Spleen (tissue), 11 donors: ENCODE measurements at regions not wholly inside any gene's neighbourhood (a gene's known extent, or its start where the extent isn't known, plus 50 kb on each side); places are given as distances from the start of the nearest gene placed in this dataset.
A peak's percentile ranks its signal among the peaks of the same experiment; 100 is the strongest.

Source experiments
- DNase-seq: peaks from one replicate; pipeline ENCODE4 v3.0.0-alpha.2; 2020
- H3K27ac ChIP-seq, 8 donors: fragments of 200-600 bp; sonication (generic) in 7 of 8; 1 replicate in 4 of 8; 2 replicates in 4 of 8; pipeline versions ENCODE4 v1.5.0 to v1.8.0; 2016 to 2021; ENCODE audit warnings: inconsistent platforms in 4 of 8, mild to moderate bottlenecking in 4 of 8, moderate library complexity in 1 of 8
- H3K27me3 ChIP-seq, 7 donors: fragments of 200-600 bp; sonication (generic) in 6 of 7; replicated peaks in 1 of 7; 1 replicate in 4 of 7; 2 replicates in 3 of 7; pipeline versions ENCODE4 v1.5.0 to v1.8.0; 2016 to 2021; ENCODE audit warnings: inconsistent platforms in 3 of 7, mild to moderate bottlenecking in 1 of 7
- H3K36me3 ChIP-seq, 6 donors: fragments of 200-600 bp; sonication (generic) in 5 of 6; 1 replicate in 4 of 6; 2 replicates in 2 of 6; pipeline versions ENCODE4 v1.5.0 to v1.8.0; 2016 to 2021; ENCODE audit warnings: inconsistent platforms in 2 of 6
- H3K4me1 ChIP-seq, 6 donors: fragments of 200-600 bp; sonication (generic) in 5 of 6; 1 replicate in 3 of 6; 2 replicates in 3 of 6; pipeline versions ENCODE4 v1.5.0 to v1.8.0; 2016 to 2021; ENCODE audit warnings: inconsistent platforms in 3 of 6
- H3K4me3 ChIP-seq, 8 donors: fragments of 200-600 bp; sonication (generic) in 7 of 8; 1 replicate in 4 of 8; 2 replicates in 4 of 8; pipeline versions ENCODE4 v1.5.0 to v1.8.0; 2016 to 2021; ENCODE audit warnings: inconsistent platforms in 4 of 8, mild to moderate bottlenecking in 4 of 8, moderate library complexity in 2 of 8
- H3K9me3 ChIP-seq, 8 donors: fragments of 200-600 bp; sonication (generic) in 7 of 8; 1 replicate in 4 of 8; 2 replicates in 4 of 8; pipeline versions ENCODE4 v1.5.0 to v1.8.0; 2016 to 2021; ENCODE audit warnings: inconsistent platforms in 4 of 8
- POLR2A ChIP-seq, 3 donors: fragments of 450-650 bp; IDR thresholded peaks; one replicate each; pipeline ENCODE4 v1.5.1; 2017; ENCODE audit warnings: antibody characterized with exemption in 3 of 3, mild to moderate bottlenecking in 1 of 3
- POLR2AphosphoS5 ChIP-seq, 3 donors: sonication (generic); formaldehyde crosslinking; IDR thresholded peaks; one replicate each; pipeline ENCODE4 v1.5.1; 2017; ENCODE audit warnings: antibody characterized with exemption in 3 of 3
- WGBS, 5 donors: extraction: QIAGEN DNeasy Blood & Tissue Kit in 3 of 5; methylation state at CpG; one replicate each; pipeline versions ENCODE4 v1.1.5 to v1.1.7; 2013 to 2018; 5-methylcytosine and 5-hydroxymethylcytosine counted together
- intact Hi-C: fragments of 100-400 bp; cut with DNase I; formaldehyde crosslinking; loops from one replicate; pipeline ENCODE4 v1.15.0; 2023; ENCODE audit warnings: low total_unique reads
- TF ChIP-seq, protein P1 (sequence below), 11 experiments: fragments of 200-600 bp in 7 of 11; fragments of 450-650 bp in 4 of 11; sonication (generic) in 4 of 11; IDR thresholded peaks in 8 of 11; conservative IDR thresholded peaks in 3 of 11; 1 replicate in 7 of 11; 2 replicates in 4 of 11; pipeline versions ENCODE4 v1.4.0 to v1.8.0; 2016 to 2021; ENCODE audit warnings: antibody characterized with exemption in 11 of 11, inconsistent platforms in 4 of 11, mild to moderate bottlenecking in 1 of 11
- donor health status: healthy with polysubstance abuse.
- donor health status: DM: no; HTN: no; CAD: no; lungs with moderate emphysema.
- donor health status: DM: no; HTN: no; CAD: no.
- donor health status: Bipolar disorder and iron deficiency.
- donor health status: healthy.
- donor health status: DM: no; HTN: no; CAD: no.
- donor health status: DM: yes; HTN: yes; CAD: no.

DNA sequence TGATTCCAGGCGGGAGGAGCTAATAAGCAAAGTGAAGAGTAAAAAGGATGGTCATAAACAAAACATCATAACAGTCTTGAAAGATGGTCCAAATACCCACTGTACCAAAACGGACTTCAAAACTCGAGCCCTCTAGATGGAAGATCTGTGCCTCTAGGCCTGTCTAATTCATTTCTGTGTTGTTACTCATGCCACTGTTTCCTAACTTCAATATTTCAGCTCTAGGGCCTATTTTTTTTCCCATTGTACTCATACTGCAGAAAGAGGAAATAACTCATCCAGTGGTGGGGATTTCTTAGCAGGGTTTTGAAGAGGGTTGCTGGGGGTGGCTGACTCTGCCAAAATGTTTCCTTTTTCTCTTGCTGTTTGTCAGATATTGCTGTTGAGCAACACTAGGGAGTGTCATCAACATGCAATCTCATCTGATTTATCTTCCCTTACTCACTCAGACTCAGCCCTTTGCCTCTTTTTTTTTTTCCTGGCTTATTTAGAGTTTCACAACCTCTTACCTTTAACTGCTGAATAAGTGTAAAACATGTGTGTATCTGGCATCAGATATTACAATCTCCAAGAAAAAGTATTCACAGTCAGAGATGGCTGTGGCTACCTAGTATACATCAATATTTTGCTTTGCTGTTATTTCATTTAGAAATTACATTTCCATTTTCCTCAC is 189.6 kb downstream of the DUSP6 start:
- Histone ChIP-seq H3K27me3 (no peaks in the 10 kb centered on the region), H3K36me3 (no peaks in the 10 kb centered on the region), H3K4me3 (peak overlapping the region in 1 of 8 donors; percentile 50), H3K4me1 (peaks cover 39 to 95% (median 79%) of the 10 kb centered on the region in 6 donors), H3K27ac (peak overlapping the region; percentile 36 to 92 (median 89)), H3K9me3 (no peaks in the 10 kb centered on the region)
- TF ChIP-seq, protein P1, sequence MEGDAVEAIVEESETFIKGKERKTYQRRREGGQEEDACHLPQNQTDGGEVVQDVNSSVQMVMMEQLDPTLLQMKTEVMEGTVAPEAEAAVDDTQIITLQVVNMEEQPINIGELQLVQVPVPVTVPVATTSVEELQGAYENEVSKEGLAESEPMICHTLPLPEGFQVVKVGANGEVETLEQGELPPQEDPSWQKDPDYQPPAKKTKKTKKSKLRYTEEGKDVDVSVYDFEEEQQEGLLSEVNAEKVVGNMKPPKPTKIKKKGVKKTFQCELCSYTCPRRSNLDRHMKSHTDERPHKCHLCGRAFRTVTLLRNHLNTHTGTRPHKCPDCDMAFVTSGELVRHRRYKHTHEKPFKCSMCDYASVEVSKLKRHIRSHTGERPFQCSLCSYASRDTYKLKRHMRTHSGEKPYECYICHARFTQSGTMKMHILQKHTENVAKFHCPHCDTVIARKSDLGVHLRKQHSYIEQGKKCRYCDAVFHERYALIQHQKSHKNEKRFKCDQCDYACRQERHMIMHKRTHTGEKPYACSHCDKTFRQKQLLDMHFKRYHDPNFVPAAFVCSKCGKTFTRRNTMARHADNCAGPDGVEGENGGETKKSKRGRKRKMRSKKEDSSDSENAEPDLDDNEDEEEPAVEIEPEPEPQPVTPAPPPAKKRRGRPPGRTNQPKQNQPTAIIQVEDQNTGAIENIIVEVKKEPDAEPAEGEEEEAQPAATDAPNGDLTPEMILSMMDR (IDR thresholded peaks at IDR 0.05 in 8 of 11, conservative IDR thresholded peaks at IDR 0.05 in 3 of 11), result no peak
- TF ChIP-seq POLR2AphosphoS5 (IDR thresholded peaks at IDR 0.05), result peak in 1 of 3 donors; percentile 81
- intact Hi-C loops, result loop anchor here (10.0 kb wide), 1 partner anchor 62 kb away; no protein-coding TSS in a partner anchor
- 26 to 40% (median 29%) methylated on average over 3 of the region's 3 CpGs for WGBS, 5 donors
- no peak for DNase-seq

DNA sequence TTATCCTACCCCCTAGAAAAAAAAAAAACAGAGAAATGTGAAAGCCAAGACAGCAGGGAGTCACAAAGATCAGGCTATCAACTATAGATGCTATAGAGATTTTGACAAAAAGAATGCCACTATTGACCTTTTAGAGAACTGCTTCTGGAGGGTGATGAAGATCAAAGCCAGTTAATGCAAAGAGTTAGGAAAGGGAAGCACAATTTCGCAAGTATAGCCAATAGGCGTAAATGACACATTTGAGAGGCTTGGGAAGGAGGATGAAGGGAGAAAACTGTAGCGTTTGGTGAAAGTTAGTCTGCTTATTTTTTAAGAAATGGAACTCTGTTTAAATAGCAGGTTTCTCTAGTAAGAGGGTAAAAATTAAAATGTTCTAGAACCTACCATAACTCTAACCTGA is 190.7 kb downstream of the DUSP6 start:
- intact Hi-C loops, result loop anchor here (10.0 kb wide), 1 partner anchor 63 kb away; no protein-coding TSS in a partner anchor
- peak overlapping the region; percentile 7 to 92 (median 89) for H3K27ac ChIP-seq
- peak overlapping the region in 1 of 8 donors; percentile 50 for H3K4me3 ChIP-seq
- no peak for TF ChIP-seq POLR2AphosphoS5 (IDR thresholded peaks at IDR 0.05)
- no peak for TF ChIP-seq POLR2A (IDR thresholded peaks at IDR 0.05)
- TF ChIP-seq, protein P1 (IDR thresholded peaks at IDR 0.05 in 8 of 11, conservative IDR thresholded peaks at IDR 0.05 in 3 of 11), result no peak
- H3K9me3 ChIP-seq, result no peaks in the 10 kb centered on the region
- H3K27me3 ChIP-seq, result no peaks in the 10 kb centered on the region
- WGBS, 5 donors, result 55 to 83% (median 74%) methylated on average over 3 of the region's 3 CpGs
- peaks cover 46 to 95% (median 81%) of the 10 kb centered on the region in 6 donors for H3K4me1 ChIP-seq
- DNase-seq, result no peak
- H3K36me3 ChIP-seq, result no peaks in the 10 kb centered on the region

DNA sequence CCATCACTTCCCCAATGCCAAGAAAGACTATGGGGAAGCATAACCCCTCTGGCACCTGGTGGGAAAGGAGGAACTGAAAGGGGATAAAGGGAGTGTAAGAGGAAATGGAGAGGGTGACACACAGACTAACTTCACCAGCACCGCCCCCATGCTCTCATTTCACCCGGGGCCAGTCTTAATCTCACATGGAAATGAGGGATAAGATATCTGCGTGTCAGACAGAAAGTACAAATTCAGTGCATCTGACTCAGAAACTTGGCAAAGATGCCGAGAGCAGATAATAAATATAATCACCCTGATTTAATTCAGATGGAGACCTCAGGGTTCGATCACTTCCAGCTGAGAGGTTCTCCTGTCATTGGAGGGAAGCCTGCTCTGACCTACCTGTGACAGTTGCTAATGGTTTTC is 191.6 kb downstream of the DUSP6 start:
- Histone ChIP-seq H3K9me3 (no peaks in the 10 kb centered on the region), H3K4me1 (peaks cover 50 to 95% (median 82%) of the 10 kb centered on the region in 6 donors), H3K27me3 (no peaks in the 10 kb centered on the region), H3K4me3 (peak overlapping the region in 1 of 8 donors; percentile 28), H3K36me3 (no peaks in the 10 kb centered on the region), H3K27ac (peak overlapping the region in 7 of 8 donors; percentile 79 to 92 (median 90))
- 23 to 41% (median 29%) methylated on average over 5 of the region's 5 CpGs for WGBS, 5 donors
- DNase-seq, result peak; percentile 69
- no peak for TF ChIP-seq POLR2A (IDR thresholded peaks at IDR 0.05)
- peak in 1 of 3 donors; percentile 42 for TF ChIP-seq POLR2AphosphoS5 (IDR thresholded peaks at IDR 0.05)
- TF ChIP-seq, protein P1 (IDR thresholded peaks at IDR 0.05 in 8 of 11, conservative IDR thresholded peaks at IDR 0.05 in 3 of 11), result no peak
- intact Hi-C loops, result loop anchor here (10.0 kb wide), 1 partner anchor 64 kb away; no protein-coding TSS in a partner anchor

DNA sequence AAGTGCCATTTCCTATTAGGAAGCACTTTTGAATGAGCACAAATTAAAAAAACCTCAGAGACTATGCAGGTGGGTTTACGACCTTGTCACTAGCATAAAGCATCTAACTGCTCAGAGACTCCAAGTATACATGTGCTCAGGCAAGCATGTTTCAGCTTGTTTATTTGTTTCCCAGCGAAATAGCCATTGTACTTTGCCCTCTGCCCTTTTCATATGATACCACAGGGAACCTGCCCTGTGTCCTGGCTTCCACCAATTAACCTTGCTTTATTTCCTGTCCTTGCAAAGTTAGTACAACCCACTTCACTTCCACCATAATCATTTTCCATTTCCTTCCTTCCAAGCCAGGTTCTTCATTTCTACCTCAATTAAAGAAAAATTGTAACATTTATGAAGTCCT is 194.9 kb downstream of the DUSP6 start:
- Histone ChIP-seq H3K36me3 (no peaks in the 10 kb centered on the region), H3K27ac (peak overlapping the region; percentile 8 to 90 (median 80)), H3K27me3 (no peaks in the 10 kb centered on the region), H3K4me1 (peaks cover 34 to 76% (median 57%) of the 10 kb centered on the region in 6 donors), H3K4me3 (peak overlapping the region in 1 of 8 donors; percentile 8), H3K9me3 (no peaks in the 10 kb centered on the region)
- TF ChIP-seq, protein P1 (IDR thresholded peaks at IDR 0.05 in 8 of 11, conservative IDR thresholded peaks at IDR 0.05 in 3 of 11), result no peak
- TF ChIP-seq POLR2AphosphoS5 (IDR thresholded peaks at IDR 0.05) (no peak), POLR2A (IDR thresholded peaks at IDR 0.05) (no peak)
- intact Hi-C loops, result loop anchor here (5.0 kb wide), 1 partner anchor 185 kb away; no protein-coding TSS in a partner anchor
- 44 to 61% (median 56%) methylated on average over 2 of the region's 2 CpGs for WGBS, 5 donors
- DNase-seq, result no peak
